Ovary (tissue), 3 donors: ENCODE measurements at regions not wholly inside any gene's neighbourhood (a gene's known extent, or its start where the extent isn't known, plus 50 kb on each side); places are given as distances from the start of the nearest gene placed in this dataset.

Experiments used
- POLR2A ChIP-seq: fragments of 450-650 bp; IDR thresholded peaks from one replicate; pipeline ENCODE4 v1.6.1; 2017; ENCODE audit warnings: antibody characterized with exemption, mild to moderate bottlenecking, moderate library complexity
- TF ChIP-seq, protein P1 (sequence below), 3 donors: fragments of 450-650 bp in 2 of 3; fragments of 200-600 bp in 1 of 3; IDR thresholded peaks; one replicate each; pipeline versions ENCODE4 v1.5.1 to v1.8.0; 2016 to 2022; ENCODE audit warnings: antibody characterized with exemption in 3 of 3, mild to moderate bottlenecking in 1 of 3
- donor health status: DM: no; HTN: no; CAD: no.

DNA sequence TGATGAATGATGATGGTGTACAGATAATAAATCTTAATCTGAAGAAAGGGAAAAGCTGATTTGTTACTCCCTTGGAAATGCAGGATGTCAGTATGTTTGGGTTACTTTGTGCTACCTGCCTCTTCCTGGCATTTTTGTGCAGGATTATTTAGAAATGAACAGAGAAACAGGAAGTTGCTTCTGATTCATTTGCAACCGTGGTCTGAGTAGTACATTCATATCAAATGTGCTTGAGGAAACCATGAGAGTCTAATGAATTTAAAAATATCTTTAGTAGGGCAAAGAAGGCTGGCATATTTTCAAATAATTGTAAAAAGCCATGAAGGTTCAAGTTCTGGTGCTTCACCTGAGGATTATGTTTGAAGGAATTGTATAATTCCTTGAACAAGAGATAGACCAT lies 391.6 kb downstream of the TMEM161B start:
- TF ChIP-seq, protein P1, sequence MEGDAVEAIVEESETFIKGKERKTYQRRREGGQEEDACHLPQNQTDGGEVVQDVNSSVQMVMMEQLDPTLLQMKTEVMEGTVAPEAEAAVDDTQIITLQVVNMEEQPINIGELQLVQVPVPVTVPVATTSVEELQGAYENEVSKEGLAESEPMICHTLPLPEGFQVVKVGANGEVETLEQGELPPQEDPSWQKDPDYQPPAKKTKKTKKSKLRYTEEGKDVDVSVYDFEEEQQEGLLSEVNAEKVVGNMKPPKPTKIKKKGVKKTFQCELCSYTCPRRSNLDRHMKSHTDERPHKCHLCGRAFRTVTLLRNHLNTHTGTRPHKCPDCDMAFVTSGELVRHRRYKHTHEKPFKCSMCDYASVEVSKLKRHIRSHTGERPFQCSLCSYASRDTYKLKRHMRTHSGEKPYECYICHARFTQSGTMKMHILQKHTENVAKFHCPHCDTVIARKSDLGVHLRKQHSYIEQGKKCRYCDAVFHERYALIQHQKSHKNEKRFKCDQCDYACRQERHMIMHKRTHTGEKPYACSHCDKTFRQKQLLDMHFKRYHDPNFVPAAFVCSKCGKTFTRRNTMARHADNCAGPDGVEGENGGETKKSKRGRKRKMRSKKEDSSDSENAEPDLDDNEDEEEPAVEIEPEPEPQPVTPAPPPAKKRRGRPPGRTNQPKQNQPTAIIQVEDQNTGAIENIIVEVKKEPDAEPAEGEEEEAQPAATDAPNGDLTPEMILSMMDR (IDR thresholded peaks at IDR 0.05), result no peak
- TF ChIP-seq POLR2A, result no peak
